ENCODE measurements at regions not wholly inside any gene's neighbourhood (a gene's known extent, or its start where the extent isn't known, plus 50 kb on each side); places are given as distances from the start of the nearest gene placed in this dataset.

- TF ChIP-seq, protein P1, sequence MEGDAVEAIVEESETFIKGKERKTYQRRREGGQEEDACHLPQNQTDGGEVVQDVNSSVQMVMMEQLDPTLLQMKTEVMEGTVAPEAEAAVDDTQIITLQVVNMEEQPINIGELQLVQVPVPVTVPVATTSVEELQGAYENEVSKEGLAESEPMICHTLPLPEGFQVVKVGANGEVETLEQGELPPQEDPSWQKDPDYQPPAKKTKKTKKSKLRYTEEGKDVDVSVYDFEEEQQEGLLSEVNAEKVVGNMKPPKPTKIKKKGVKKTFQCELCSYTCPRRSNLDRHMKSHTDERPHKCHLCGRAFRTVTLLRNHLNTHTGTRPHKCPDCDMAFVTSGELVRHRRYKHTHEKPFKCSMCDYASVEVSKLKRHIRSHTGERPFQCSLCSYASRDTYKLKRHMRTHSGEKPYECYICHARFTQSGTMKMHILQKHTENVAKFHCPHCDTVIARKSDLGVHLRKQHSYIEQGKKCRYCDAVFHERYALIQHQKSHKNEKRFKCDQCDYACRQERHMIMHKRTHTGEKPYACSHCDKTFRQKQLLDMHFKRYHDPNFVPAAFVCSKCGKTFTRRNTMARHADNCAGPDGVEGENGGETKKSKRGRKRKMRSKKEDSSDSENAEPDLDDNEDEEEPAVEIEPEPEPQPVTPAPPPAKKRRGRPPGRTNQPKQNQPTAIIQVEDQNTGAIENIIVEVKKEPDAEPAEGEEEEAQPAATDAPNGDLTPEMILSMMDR (IDR thresholded peaks at IDR 0.05): no peak
- peak in 1 of 3 donors; percentile 39 for TF ChIP-seq POLR2A (IDR thresholded peaks at IDR 0.05)
Observed at GRCh38 chr9:129343424-129344375, 165.6 kb upstream of the IER5L start.

All from body of pancreas (tissue), 4 donors.